ENCODE measurements at regions not wholly inside any gene's neighbourhood (a gene's known extent, or its start where the extent isn't known, plus 50 kb on each side); places are given as distances from the start of the nearest gene placed in this dataset.

- H3F3A ChIP-seq (ENCODE audit: insufficient read depth) = no peaks in the 10 kb centered on the region
- TF ChIP-seq EZH2phosphoT487 (conservative IDR thresholded peaks at IDR 0.05; ENCODE audit: low read length) (no peak), CTCF (IDR thresholded peaks at IDR 0.05; ENCODE audit: insufficient read depth, low read length, poor library complexity, severe bottlenecking) (no peak)
- H4K20me1 ChIP-seq (ENCODE audit: low read depth, low read length) = no peaks in the 10 kb centered on the region
Measured at GRCh38 chr6:165983112-165984072, 184.3 kb downstream of the TBXT start.

GRCh38 chr6:165978476-165978875 lies 189.2 kb downstream of the TBXT start:
- no peaks in the 10 kb centered on the region for H3K9me2 ChIP-seq (replicated peaks; ENCODE audit: insufficient read depth, low read length)

More at GRCh38 chr6:165983112-165984072, 184.3 kb downstream of the TBXT start:
- Histone ChIP-seq H3K27ac (ENCODE audit: low read depth, low read length) (no peak overlapping the region), H3K9me3 (ENCODE audit: insufficient read depth, low read length) (no peaks in the 10 kb centered on the region), H3K27me3 (ENCODE audit: low read length) (no peaks in the 10 kb centered on the region), H3K9ac (ENCODE audit: low read length) (no peak overlapping the region), H3K36me3 (ENCODE audit: low read length) (no peaks in the 10 kb centered on the region), H3K4me2 (ENCODE audit: low read depth, low read length, poor library complexity, severe bottlenecking) (no peak overlapping the region), H3K9me2 (replicated peaks; ENCODE audit: insufficient read depth, low read length) (no peaks in the 10 kb centered on the region), H3K79me2 (ENCODE audit: insufficient read depth, low read length) (no peaks in the 10 kb centered on the region), H3K4me3 (ENCODE audit: insufficient read depth, low read length, poor library complexity, severe bottlenecking) (no peak overlapping the region), H2AFZ (ENCODE audit: low read depth, low read length, severe bottlenecking) (no peak overlapping the region)

GRCh38 chr6:165976684-165977083 lies 191.0 kb downstream of the TBXT start:
- no peak overlapping the region for H3K4me3 ChIP-seq (ENCODE audit: insufficient read depth, low read length, poor library complexity, severe bottlenecking)
- H3K27ac ChIP-seq (ENCODE audit: low read depth, low read length) = no peak overlapping the region
- H2AFZ ChIP-seq (ENCODE audit: low read depth, low read length, severe bottlenecking) = no peak overlapping the region
- no peaks in the 10 kb centered on the region for H3K79me2 ChIP-seq (ENCODE audit: insufficient read depth, low read length)
- no peaks in the 10 kb centered on the region for H4K20me1 ChIP-seq (ENCODE audit: low read depth, low read length)
- no peaks in the 10 kb centered on the region for H3K36me3 ChIP-seq (ENCODE audit: low read length)
- H3K9me3 ChIP-seq (ENCODE audit: insufficient read depth, low read length) = no peaks in the 10 kb centered on the region
- TF ChIP-seq EZH2phosphoT487 (conservative IDR thresholded peaks at IDR 0.05; ENCODE audit: low read length) (no peak), CTCF (IDR thresholded peaks at IDR 0.05; ENCODE audit: insufficient read depth, low read length, poor library complexity, severe bottlenecking) (no peak)
- no peak overlapping the region for H3K9ac ChIP-seq (ENCODE audit: low read length)
- no peaks in the 10 kb centered on the region for H3K9me2 ChIP-seq (replicated peaks; ENCODE audit: insufficient read depth, low read length)
- no peaks in the 10 kb centered on the region for H3F3A ChIP-seq (ENCODE audit: insufficient read depth)
- no peak overlapping the region for H3K4me2 ChIP-seq (ENCODE audit: low read depth, low read length, poor library complexity, severe bottlenecking)
- no peaks in the 10 kb centered on the region for H3K27me3 ChIP-seq (ENCODE audit: low read length)

More at GRCh38 chr6:165978476-165978875, 189.2 kb downstream of the TBXT start:
- no peaks in the 10 kb centered on the region for H3K36me3 ChIP-seq (ENCODE audit: low read length)
- no peaks in the 10 kb centered on the region for H3K79me2 ChIP-seq (ENCODE audit: insufficient read depth, low read length)
- H2AFZ ChIP-seq (ENCODE audit: low read depth, low read length, severe bottlenecking) = no peak overlapping the region
- H3K9ac ChIP-seq (ENCODE audit: low read length) = no peak overlapping the region
- no peaks in the 10 kb centered on the region for H3K9me3 ChIP-seq (ENCODE audit: insufficient read depth, low read length)
- no peak overlapping the region for H3K27ac ChIP-seq (ENCODE audit: low read depth, low read length)
- H3K4me3 ChIP-seq (ENCODE audit: insufficient read depth, low read length, poor library complexity, severe bottlenecking) = no peak overlapping the region
- H3F3A ChIP-seq (ENCODE audit: insufficient read depth) = no peaks in the 10 kb centered on the region
- no peaks in the 10 kb centered on the region for H3K27me3 ChIP-seq (ENCODE audit: low read length)
- TF ChIP-seq EZH2phosphoT487 (conservative IDR thresholded peaks at IDR 0.05; ENCODE audit: low read length) (no peak), CTCF (IDR thresholded peaks at IDR 0.05; ENCODE audit: insufficient read depth, low read length, poor library complexity, severe bottlenecking) (no peak)
- H3K4me2 ChIP-seq (ENCODE audit: low read depth, low read length, poor library complexity, severe bottlenecking) = no peak overlapping the region
- H4K20me1 ChIP-seq (ENCODE audit: low read depth, low read length) = no peaks in the 10 kb centered on the region

All from SU-DHL-6 (cell line).